ENCODE measurements at regions not wholly inside any gene's neighbourhood (a gene's known extent, or its start where the extent isn't known, plus 50 kb on each side); places are given as distances from the start of the nearest gene placed in this dataset.

DNA sequence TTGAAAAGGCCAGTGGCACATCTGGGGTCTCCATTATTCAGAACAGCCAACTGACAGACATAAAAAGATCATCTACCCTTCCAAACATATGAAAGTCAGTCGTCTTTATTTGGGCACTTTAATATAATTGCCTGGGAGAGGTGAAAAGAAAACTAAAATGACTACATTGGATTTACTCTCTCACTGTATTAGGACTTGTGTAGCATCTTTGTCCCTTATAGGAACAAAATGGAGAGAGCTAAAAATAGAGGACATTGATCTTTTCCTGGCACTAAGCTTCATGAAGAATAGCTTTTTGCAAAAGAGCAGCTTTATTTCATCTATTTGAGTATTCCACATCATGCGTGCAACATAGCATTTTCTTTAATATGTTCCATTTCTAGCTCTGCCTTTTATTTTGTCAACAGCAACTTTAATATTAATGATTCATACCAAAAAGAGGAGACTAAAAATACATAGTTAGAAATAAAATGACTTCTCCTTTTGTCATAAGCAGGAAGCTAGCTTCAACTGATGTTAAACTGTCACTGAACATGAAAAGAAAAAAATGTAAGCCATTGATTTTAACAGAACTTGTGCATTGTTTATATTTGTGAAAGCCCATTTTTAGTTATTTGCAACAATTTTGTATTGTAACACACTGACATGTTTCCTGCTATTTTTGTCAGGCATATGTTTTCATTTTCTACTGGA, 254.6 kb downstream of the SEC23A start:
- no peak for DNase-seq (ENCODE audit: low read depth, low spot score)

DNA sequence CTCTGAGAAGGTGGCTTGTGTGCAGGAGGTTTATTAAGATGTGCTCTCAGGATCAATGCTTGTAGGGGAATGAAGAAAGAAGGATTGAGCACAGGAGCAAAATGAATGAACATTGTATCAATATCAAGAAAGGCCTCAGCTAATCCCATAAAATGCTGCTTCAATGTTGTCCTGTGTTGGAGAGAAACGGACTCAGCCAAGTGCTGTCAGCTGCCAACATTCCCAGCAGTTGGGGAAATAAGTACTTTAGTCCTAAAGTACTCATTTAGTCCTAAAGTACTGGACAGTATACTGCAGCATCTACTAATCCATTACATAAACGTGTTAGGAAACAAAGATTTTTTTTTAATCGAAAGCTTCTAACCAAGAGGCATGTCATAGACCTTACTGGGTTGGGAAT, 255.9 kb downstream of the SEC23A start:
- no peak for DNase-seq (ENCODE audit: low read depth, low spot score)

DNA sequence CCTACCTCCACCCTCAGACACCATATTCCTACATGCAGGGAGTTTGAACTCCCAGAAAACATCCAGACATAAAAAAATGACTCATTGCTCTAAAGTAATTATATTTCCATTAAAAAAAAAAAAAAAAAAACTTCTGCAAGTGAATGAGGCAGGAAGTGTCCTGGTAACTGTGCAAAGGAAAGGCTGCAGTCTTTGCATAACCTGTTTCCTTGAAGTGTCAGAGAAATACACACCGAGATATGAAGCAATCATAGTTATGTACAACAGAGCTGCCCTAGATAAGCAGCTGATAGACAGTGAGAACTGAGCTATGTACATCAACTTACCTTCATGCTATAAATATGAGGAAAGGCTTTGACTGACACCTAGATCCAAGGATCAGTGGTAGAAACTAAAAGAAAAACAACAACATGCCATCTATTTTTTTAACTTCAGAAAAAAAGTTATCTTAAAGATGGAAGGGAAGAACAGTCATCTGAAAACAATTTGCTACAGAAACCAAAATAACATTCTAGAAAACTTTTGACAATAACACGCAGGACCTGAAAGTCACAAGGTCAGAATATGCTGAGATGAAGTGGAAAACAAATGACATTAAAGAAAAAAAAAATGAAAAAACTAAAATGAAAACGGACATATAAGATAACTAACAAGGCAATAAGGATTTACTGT, 263.2 kb downstream of the SEC23A start:
- no peak for DNase-seq (ENCODE audit: low read depth, low spot score)

DNA sequence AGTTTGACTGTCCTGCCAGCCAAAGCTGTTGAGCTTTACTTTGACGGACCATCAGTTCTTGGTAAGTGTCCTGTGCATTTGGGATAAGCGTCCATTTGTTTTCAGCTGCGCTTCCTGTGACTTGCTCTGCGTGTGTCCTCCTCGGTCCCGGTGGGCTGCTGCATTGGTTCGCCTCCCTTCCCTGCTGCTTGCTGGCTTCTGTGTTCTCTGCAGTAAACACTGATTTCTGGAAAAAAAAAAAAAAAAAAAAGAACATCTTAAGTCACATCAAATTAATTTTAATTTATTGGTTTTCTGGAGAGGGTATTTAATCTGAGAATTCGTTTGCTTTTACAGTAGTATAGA, 264.1 kb downstream of the SEC23A start:
- no peak for DNase-seq (ENCODE audit: low read depth, low spot score)

DNA sequence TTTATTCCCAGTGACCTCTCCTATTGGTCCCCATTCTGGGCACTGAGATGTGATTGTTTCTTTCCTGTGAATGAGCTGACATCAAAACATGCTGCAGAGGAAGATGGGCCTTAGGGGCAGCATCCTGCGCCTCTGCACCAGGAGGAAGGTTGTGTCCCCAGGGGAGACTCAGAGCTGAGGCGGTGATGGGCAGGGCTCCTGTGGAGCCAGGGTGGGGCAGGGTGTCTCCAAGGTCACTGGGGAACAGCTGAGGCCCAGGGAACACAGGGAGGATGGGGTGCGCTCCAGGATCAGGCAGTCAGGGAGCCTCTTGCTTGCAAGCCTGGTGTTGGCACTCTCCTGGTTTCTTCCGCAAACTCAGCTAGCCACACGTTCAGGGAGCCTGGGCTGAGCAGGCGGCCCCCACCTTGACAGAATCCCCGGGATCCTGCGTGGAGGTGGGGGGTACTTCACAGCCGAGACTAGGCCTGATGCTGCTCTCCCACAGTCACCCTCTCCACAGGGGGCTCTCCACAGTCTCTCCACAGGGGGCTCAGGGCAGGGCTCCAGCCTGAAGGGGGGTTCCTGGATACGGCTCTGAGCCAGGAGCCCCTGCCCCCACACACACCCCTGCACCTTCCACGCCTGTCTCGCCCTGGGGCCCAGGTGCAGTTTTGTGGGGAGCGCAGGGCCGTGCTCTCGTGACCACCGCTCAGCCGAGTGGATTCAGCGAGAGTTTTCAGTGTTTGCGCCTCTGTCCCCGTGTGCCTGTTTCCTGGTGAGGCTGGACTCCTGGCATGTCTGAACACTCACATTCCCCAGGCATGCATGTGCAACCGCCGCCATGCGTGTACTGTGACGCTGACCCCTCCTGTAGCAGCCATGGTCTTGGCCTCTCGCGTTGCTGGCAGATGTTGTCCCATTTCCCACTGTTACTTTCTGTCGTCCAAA, 264.7 kb downstream of the SEC23A start:
- no peak for DNase-seq (ENCODE audit: low read depth, low spot score)

DNA sequence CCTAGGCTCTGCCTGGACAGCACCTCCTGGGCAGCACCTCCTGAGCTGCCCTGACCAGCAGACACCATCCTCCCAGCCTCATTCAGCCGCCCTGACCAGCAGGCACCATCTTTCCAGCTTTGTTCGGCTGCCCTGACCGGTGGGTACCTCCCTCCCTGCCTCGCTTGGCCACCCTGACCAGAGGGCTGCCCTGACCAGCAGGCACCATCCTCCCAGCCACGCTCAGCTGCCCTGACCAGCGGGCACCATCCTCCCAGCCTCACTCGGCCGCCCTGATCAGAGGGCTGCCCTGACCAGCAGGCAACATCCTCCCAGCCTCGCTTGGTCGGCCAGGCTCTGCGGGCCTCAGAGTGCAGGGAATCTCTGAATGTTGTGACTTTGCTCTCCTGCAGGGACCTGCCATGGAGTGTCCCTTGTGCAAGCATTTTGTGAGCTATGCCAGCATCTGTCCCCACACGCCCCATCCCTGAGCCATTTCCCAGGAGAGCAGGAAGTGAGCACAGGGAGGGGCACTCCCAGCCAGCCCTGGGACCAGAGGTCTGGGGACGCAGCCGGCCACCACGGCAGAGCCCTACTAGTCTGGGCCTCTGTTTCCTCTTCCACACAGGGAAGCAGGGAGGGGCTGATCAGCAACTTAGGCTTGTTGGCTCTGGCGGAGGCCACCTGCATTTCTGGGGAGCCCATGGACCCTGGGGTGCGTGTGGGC, 265.5 kb downstream of the SEC23A start:
- no peak for DNase-seq (ENCODE audit: low read depth, low spot score)

DNA sequence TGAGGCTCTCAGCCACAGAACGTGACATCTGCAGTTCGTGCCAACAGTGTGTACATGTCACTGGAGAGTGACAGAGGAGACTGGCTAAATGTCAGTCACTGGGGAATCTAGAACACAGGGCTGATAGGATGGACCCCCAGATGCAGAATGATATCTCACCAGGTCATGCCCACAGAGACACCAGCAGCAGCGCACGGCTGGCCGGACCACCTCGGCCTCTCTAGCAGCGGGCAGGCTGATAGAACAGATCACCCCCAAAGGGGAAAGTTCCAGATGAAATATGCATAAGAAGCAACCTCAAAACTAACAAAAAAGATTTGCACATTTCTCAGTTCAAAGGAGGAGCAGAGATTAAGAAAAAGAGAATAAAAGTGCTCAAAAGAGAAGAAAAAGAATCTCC, 266.5 kb downstream of the SEC23A start:
- DNase-seq (ENCODE audit: low read depth, low spot score), result no peak

DNA sequence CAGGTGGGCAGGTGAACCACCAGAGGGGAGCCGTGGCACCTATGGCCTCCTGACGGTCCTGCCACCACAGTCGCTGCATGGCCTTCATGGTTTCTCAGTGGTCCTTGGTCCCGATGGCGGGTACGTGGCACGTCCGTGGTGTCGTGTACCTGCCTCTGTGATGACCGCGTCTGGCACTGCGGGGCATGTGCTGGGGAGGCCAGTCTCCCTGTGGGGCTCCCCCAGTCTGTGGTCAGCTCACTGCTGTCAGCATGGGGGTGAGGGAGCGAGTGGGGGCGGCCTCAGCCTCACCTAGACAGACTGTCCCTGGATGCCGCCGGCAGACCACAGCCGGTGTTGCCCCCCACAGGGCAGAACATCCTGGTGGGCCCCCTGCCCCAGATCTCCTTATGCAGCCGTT, 267.2 kb downstream of the SEC23A start:
- no peak for DNase-seq (ENCODE audit: low read depth, low spot score)

DNA sequence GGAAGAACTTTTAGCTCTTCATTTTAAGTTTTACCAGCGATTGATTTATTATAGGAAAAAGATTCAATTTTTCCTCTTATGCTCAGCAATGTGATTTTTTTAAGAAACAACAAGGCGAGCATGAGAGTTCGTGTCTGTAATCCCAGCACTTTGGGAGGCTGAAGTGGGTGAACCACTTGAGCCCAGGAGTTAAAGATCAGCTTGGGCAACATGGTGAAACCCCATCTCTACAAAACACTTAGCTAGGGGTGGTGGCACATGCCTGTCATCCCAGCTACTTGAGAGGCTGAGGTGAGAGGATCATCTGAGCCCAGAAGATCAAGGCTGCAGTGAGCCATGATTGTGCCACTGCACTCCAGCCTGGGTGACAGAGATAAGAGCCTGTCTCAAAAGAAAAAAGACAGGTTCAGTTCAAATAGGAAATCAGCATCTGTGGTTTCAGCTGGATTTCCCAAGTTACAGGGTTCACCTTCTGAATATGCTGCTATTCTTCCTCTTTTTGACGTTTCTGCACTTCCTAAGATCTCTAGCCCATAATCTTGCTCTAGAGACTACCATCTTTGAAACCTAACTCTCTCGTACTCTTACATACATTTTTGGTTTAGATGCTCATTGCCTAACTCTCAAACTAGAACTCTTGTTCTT, 274.7 kb downstream of the SEC23A start:
- no peak for DNase-seq (ENCODE audit: low read depth, low spot score)

DNA sequence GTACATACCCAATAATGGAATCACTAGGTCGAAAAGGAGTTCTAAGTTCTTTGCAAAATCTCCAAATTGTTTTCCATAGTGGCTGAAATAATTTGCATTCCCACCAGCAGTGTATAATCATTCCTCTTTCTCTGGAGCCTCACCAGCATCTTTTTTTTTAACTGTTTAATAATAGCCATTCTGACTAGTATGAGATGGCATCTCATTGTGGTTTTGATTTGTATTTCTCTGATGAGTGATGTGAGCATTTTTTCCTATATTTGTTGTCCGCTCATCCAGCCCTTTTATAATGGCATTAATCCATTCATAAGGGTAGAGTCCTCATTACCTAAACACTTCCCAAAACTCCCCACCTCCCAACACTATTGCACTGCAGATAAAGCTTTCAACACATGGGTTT, 278.3 kb downstream of the SEC23A start:
- no peak for DNase-seq (ENCODE audit: low read depth, low spot score)

DNA sequence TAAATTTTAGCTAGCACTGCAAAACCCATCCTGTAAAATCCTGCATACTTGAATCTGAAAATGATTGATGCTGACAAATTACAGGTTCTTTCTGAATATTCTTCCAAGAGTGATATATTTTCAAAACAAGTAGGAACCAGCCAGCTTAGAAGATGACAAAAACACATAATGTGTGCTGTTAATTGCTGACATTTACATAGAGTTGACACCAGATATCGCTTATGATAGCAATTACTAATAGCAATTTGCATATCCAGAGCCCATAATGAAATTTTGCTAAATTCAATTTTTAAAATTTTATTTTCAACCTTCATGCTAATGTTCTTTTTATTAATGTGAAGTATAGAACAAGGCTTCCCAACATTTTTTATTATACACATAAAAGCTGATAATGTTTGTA, 284.5 kb downstream of the SEC23A start:
- no peak for DNase-seq (ENCODE audit: low read depth, low spot score)

DNA sequence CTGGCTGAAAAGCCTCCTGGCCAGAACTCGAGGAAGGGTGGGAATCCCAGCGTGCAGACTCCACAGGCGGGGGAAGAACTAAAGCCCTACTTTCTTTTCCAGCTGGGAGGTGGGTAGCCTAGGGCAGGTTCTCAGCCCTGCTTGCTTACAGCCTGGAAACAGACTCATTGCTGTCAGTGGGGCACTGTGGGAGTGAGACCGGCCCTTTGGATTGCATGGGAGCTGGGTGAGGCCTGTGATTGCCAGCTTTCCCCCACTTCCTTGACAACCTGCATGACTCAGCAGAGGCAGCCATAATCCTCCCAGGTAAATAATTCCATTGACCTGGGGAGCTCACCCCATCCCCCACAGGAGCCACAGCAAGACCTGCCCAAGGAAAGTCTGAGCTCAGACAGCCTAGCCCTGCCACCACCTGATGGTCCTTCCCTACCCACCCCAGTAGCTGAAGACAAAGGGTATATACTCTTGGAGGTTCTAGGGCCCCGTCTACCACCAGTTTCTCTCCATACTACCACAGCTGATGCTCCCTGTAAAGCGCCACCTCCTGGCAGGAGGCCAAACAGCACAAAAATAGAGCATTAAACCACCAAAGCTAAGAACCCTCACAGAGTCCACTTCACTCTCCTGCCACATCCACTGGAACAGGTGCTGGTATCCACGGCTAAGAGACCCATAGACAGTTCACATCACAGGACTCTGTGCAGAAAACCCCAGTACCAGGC, 294.1 kb downstream of the SEC23A start:
- DNase-seq (ENCODE audit: low read depth, low spot score), result no peak

DNA sequence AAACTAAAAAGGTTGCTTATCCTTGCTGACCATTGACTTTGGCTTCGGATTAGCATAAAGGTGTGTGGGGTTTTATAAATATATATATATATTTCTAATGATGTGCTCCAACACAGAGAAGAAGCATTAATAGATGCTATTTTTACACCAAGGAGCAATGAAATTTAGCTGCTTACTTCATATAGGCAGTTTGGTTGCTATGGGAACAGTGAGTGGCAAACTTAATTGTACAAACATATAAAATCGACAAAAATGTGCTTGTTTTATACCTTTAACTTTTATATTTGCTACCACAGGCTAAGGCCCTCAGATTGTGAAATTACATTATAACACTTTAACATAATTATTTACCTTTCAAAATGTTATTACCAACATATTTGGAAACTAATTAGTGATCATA, 303.4 kb downstream of the SEC23A start:
- no peak for DNase-seq (ENCODE audit: low read depth, low spot score)

DNA sequence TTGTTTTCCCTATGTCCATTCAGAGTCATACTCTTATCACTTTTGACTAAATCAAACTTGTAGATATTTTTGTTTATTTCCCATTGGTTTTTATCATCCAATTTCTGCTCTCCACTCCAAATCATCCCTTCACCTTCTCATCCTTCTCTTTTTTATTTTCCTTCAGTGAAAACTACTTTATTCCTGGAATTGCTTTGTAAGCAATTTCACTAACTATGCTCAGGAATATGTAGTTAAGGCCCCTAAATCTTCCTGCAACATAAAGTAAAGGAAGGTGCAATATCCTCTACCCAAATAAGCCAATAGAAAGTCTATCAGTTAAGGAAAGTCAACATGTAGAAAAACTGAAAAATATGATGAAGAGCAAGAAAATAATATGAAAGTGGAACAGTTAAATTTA, 308.4 kb downstream of the SEC23A start:
- DNase-seq (ENCODE audit: low read depth, low spot score), result no peak

DNA sequence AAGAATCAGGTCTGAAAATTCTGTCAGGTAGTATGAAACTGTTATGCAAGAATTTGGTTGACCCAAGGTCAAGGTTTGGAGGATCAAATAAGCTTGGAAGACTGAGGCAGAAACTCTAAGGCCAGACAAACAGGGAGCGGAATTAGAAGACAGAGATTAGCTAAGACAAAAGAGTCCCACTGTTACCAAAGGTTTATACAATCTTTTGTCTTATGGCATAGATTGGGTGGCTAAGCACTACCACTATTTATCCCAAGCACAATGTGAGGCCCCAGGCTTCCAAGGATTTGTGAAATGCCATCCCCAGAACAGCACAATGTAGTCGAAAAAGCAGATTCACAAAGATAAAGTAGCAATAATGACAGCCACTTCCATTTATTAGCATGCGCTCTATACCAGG, 311.2 kb downstream of the SEC23A start:
- DNase-seq (ENCODE audit: low read depth, low spot score), result no peak

DNA sequence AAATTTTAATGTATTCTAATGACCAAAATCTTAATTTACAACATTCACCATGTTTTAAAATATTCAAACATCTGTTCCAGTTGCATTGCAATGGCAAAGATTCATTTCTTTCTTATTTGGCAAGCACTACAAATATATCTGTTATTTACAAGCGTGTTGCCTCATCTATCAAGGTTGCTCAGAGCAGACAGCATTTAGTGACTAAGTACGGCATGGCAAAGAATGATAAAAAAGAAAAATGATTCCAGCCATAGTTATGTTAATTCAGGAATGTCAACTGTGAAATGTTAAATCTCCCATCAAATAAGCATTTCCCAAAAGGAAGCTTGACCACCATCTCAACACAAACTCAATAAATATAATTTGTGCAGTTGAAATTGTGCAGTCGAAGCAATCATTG, 312.1 kb downstream of the SEC23A start:
- no peak for DNase-seq (ENCODE audit: low read depth, low spot score)

DNA sequence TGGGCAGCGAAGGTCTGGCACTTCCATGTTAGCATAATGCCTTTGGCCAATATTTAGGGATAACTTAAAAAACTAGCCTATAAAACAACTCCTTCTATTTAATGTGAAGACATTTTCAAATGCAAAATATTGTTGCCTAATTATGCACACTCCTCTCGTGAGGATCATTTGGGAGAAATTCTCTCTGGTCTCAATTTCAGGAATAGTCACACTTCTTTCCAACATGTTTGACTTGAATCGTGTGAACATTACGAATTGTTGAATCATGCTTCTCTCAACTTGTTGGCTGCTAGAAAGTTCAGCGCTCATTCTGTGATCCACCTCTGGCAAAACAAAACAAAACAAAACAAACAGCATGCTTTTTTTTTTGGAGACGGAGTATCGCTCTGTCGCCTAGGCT, 313.2 kb downstream of the SEC23A start:
- DNase-seq (ENCODE audit: low read depth, low spot score), result no peak

DNA sequence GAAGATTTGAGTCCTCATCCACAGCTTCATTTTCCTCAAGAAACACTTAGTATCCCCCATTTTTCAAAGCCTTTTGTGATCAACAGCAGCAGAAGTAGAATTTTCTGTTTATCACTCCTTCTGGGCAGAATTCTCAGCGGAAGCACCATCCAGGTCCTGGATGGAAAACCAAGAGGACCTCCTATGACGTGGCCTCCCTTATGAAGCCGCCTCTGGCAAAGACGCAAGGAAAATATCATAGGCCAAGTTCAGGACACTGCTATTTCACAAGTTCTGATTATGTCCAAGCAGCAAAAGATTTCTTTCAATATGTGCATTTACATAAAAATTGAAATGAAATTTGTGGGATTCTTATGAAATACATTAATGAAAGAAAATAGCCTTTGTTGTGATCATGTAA, 315.0 kb downstream of the SEC23A start:
- DNase-seq (ENCODE audit: low read depth, low spot score), result no peak

DNA sequence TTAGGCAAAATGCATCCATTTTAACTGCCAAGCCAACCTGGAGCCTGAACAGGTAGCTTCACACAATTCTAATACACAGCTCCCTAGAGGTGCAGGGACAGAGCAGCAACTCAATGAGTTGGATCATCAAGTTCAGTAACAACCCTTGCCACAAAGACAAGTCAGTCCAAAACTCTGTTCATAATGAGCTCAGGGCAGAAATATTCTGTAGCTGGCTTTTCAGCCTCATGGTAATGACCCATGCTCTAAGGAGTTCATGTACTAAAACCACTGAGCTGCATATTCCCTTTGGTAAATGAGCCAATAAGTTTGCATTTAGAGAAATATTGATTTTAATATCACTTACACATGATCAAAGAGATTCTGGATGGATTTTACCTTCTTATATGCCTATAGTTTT, 316.1 kb downstream of the SEC23A start:
- no peak for DNase-seq (ENCODE audit: low read depth, low spot score)

DNA sequence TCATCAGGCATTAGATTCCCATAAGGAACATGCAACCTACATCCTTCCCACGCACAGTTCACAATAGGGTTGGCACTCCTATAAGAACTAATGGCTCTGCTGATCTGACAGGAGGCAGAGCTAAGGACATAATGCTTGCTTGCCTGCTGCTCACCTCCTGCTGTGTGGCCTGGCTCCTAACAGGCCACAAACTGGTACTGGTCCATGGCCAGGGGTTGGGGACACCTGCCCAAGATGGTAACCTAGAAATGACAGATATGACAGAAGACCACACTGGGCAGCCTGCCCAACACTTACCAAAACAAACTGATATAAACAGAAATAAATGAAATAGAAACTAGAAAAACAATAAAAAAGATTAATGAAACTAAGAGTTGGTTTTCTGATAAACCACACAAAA, 325.6 kb downstream of the SEC23A start:
- DNase-seq (ENCODE audit: low read depth, low spot score), result no peak

DNA sequence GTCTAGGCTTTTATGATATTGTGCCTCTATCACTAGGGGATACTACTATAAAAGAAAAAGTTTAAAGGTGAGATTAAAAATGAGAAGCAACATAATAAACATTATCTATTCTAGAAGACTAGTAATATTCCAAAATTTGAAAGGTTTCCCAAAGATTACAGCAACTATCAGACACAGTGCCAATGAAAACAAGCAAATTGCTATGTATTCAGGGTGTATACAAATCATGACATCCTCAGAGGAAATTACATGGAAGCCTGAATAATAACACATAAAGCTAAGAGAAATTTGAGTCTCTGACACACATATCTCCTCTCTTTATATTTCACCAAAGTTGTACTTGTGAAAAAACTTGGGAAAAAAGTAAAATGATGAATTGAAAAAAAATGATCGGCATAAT, 327.0 kb downstream of the SEC23A start:
- no peak for DNase-seq (ENCODE audit: low read depth, low spot score)
